PC-9 (cell line): ENCODE measurements at regions not wholly inside any gene's neighbourhood (a gene's known extent, or its start where the extent isn't known, plus 50 kb on each side); places are given as distances from the start of the nearest gene placed in this dataset.

Experiments
- EZH2 ChIP-seq: fragments of 200-600 bp; sonication (generic); IDR thresholded peaks from 2 replicates; pipeline ENCODE4 v1.8.0; 2017; ENCODE audit warnings: antibody characterized with exemption, low read depth
- TF ChIP-seq, protein P1 (sequence below): fragments of 200-600 bp; sonication (generic); conservative IDR thresholded peaks from 2 replicates; pipeline ENCODE4 v1.6.1; 2017; ENCODE audit warnings: mixed run types, antibody characterized with exemption, mild to moderate bottlenecking, moderate library complexity

DNA sequence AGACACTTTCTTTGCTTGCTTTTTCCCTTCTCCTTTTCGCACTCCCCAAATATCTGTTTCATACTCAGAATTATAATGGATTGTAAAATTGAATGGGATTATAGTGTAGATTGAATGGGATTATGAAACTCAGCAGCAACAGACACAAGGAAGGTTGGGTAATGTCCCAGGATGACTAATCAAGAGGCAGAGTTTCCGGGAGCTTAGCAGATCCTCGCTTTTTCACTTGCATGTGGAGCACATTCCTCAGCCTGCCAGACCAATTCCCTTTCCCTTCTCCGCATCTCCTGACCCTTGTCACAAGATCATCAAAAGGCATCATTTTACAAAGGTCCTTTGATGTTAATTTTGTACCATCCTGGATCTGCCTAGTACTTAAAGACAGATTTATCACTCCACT is 55.1 kb upstream of the SLC1A1 start:
- TF ChIP-seq, protein P1, sequence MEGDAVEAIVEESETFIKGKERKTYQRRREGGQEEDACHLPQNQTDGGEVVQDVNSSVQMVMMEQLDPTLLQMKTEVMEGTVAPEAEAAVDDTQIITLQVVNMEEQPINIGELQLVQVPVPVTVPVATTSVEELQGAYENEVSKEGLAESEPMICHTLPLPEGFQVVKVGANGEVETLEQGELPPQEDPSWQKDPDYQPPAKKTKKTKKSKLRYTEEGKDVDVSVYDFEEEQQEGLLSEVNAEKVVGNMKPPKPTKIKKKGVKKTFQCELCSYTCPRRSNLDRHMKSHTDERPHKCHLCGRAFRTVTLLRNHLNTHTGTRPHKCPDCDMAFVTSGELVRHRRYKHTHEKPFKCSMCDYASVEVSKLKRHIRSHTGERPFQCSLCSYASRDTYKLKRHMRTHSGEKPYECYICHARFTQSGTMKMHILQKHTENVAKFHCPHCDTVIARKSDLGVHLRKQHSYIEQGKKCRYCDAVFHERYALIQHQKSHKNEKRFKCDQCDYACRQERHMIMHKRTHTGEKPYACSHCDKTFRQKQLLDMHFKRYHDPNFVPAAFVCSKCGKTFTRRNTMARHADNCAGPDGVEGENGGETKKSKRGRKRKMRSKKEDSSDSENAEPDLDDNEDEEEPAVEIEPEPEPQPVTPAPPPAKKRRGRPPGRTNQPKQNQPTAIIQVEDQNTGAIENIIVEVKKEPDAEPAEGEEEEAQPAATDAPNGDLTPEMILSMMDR: no peak
- no peak for TF ChIP-seq EZH2
